RCC 7860 (cell line): ENCODE measurements at regions not wholly inside any gene's neighbourhood (a gene's known extent, or its start where the extent isn't known, plus 50 kb on each side); places are given as distances from the start of the nearest gene placed in this dataset.

ENCODE experiments used
- DNase-seq: peaks from one replicate; pipeline ENCODE4 v3.0.0-alpha.2; 2015; ENCODE audit warnings: low spot score
- FAIRE-seq: peaks from 2 replicates; lab custom pipeline; 2012; peaks lifted over from hg19 to GRCh38; lab: Jason Lieb, UNC

DNA sequence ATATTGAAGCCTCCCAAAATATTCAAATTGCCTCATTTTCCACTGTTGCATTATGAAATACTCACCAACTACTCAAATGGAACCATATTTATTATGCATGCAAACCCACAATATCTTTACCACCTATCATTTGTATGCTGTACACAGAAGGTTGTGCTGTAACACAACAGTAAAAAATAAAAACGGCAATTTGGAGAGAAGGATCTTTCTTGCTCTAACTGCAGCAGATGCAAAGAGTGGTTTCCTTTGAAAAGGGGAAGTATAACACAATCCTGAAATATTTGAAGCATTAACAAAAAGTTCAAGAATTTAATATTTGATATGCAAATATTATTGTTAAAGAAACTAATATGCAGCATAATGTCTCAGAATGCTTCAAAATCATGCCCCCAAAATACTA, 244.5 kb upstream of the SUCLG2 start:
- DNase-seq: no peak
- FAIRE-seq: no peak

DNA sequence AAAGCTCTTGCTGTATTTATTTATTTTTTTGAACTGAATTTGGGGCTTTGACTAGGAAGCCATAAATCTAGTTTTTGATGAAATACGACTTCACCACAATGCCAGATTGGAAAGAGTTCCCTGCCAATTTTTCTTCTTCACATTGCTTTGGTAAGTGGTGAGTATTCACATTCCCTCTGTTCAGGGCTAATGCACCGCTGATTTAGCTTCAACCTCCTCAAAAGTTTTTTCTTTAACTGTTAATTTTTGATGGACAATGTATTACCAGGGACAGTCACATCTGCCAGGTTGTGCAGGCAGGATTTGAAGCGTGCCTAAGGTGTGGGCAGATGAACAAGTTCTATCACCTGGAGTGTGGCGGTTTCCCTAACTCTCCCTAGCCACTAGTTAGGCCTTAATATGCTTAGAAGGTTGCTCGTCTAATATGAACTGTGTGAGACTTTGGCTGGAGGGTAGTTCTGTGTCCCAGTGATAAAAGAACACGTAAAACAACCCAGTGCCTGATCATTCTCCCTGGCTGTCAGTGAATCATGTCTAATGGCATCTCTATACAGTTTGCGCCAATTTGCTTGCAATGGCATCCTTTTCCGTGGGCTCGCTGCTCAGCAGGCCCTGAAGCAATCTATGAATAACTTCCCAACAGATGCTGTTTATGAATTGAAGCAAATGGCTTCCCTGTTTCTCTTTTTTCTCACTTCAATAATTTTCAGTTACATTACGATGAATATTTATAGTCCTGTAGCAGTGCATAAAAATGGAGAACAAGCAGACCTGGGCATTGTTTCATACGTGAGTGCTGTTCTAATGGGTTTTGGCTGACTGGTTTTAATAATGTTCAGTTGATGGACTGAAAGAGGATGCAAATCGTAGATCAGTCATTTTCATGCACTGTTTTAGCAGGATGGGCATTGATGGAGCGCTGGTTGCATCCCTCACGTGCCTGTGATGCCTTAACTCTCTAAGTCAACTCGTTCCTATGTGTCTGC, 243.2 kb upstream of the SUCLG2 start:
- DNase-seq (no peak), FAIRE-seq (no peak)

DNA sequence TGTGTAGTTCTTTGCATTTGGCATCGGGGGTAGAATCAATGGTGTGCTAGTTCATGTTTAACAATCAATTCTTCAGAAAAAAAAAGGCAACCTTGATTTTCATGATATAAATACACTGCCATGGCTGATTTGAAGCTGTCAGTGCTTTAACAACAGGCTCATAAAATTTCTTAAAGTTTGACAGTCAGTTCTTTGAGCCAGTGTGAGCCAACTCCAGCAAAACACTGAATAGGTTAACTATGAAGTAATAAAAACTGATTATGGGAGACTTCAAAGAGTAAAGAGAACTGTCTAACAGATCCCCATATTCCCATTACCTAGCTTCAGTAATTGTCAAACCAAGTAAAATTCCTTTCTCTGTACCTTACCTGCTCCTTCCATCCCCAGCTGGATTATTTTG, 241.7 kb upstream of the SUCLG2 start:
- DNase-seq: no peak
- FAIRE-seq: no peak

DNA sequence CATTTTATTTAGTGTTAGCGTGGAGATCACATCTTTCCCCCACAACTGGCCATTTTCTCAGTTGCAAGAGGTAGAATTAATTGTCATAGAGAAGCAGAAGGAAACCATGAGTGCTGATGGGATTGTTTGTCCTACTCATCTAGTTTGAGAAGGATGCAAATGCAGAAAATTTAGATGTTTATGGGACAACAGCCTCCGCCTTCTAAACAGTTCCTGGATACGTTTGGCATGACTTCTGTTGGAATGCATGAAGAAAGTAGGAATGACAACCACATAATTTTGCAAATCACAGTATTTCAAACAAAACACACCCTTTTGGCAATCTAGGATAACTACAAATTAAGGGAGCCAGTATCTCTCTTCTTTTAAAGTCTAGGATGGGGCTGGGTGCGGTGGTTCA, 240.1 kb upstream of the SUCLG2 start:
- no peak for FAIRE-seq
- DNase-seq: no peak

DNA sequence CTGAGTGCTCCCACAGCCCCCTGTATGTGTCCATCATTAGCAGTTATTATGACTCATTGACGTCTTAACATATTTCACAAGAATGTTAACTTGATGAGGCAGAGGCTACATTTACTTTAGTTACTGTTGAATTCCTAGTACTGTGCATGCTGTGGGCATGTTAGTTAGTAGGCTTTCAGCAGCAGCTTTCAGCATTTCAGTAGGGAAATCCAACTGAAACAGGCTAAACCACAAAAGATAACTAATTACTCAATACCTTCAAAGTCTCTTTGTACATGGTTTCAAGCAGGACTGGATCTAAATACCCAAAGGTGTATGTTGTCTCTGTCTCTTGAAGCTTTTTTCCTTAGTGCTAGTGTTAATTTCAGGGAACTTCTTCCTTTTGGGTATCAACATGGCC, 229.9 kb upstream of the SUCLG2 start:
- FAIRE-seq (no peak), DNase-seq (no peak)

DNA sequence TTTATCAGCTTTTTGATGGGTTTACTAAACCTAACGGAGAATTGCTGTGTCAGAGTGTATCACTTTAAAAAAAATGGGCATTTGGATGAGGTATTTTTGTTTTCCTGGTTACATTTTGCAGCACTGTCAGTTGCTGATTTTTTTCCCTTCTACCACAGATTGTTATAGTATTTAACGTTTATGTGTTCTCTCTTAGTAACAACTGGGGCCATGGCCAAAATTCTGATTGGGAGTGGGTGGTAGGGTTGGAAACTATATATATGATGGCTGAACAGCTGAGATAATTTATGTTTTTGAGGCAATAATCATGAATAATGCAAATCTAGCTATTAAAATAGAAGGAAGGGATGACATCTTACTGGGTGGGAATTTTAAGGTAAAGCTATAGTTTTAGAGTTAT, 229.4 kb upstream of the SUCLG2 start:
- DNase-seq (no peak), FAIRE-seq (no peak)

DNA sequence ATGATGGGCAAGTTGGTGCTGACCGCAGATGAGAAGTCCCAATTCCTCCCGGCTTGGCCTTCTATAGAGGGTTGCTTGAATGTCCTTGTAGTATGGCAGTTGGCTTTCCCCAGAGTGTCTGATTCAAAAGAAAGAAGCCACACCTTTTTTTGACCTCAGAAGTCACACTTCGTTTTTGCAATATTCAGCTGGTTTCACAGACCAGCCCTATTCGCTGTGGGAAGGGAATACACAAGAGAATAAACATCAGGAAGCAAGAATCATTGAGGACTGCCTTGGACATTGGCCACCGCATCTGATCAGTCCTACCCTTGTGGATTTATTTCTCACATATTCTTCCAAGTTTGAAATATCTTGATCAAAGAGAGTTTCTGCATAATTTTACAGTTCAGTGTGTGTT, 228.6 kb upstream of the SUCLG2 start:
- FAIRE-seq (no peak), DNase-seq (no peak)

DNA sequence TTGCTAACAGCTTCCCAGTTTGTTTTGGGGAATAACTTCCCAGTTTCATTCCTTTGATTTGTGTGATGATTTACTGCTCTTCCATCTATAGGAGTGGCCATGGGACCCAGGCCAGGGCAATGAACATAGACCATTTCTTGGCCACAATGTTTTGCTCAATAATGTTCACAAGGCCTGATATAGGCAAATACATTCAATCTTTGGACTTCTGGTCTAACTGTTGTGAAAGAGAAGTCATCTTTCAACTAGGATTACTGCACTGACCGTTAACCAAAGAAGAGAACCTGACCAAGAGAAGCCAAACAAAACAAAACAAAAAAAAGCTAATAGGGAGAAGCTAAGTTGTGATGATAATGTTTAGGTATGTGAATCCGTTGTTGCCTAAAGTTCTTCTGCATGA, 221.8 kb upstream of the SUCLG2 start:
- DNase-seq (no peak), FAIRE-seq (no peak)

DNA sequence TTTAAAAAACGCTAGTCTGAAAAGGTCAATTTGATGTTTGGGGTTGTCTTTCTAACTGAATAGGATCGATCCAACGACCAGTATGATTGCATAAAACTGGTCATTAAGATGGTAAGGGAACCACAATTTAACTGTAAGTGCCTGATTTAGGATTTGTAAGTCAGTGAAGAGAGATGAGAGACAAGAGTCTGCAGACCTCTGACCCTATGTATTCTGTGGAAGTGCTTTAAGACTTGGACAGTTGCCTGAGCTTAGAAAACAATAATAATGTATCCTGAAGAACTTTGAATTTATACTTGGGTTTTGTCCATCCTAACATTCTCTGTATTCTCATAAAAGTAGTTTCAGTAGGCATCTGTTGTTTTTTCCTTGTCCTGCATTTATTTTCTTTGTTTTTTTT, 221.4 kb upstream of the SUCLG2 start:
- DNase-seq: no peak
- FAIRE-seq: no peak

DNA sequence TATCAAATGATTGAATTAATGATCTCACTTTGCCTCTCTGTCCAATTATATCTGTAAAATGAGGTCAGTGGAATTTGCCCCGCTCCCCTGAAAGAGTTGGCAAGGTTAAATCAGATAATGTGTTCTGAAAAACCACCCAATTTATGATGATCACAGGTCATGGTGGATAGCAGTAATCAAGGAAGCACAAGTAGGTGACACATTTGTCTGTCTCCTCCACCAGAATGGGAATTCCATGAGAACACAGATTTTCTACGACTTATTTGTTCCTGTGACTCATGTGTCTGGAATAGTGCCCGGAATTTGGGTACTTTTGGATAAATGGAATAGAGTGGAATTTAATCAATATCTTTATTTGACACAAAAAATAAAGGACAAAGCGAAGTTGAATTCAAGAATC, 220.9 kb upstream of the SUCLG2 start:
- no peak for DNase-seq
- FAIRE-seq: no peak

DNA sequence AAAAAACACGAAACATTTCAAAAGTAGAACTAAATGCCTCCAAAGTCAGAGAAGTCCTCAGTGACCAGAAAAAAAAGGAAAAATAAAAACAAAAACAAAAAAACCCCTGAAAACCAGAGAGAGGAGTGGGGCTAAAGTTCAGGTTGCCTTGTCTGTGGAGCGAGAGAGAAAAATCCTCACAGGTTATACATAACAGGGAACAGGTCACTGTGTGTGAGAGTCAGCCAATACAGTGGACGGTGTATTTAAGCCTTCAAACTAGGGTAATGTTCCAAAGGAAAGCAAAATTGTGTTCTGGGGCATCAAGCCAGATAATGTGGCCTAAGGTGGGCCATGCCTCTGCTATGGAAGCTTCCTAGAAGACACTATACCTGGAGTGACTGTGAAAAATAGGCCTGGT, 216.1 kb upstream of the SUCLG2 start:
- DNase-seq: no peak
- no peak for FAIRE-seq

DNA sequence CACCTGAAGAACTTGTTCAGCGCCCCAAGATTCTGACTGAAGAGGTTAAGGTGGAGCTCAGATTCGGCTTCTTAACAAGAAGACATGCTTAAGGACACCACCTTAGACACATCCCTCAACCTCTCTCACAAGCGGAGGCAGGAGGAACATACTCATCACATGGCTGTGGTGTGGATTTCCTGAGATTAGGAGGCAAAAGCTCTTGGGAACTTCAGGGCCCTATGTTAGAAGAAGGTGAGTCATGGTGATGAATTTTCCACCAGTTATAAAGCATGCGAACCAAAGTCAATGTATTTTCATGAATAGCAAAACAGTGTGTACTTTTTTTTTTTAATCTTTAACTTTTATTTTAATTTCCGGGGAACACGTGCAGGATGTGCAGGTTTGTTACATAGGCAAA, 212.2 kb upstream of the SUCLG2 start:
- DNase-seq (no peak), FAIRE-seq (no peak)

DNA sequence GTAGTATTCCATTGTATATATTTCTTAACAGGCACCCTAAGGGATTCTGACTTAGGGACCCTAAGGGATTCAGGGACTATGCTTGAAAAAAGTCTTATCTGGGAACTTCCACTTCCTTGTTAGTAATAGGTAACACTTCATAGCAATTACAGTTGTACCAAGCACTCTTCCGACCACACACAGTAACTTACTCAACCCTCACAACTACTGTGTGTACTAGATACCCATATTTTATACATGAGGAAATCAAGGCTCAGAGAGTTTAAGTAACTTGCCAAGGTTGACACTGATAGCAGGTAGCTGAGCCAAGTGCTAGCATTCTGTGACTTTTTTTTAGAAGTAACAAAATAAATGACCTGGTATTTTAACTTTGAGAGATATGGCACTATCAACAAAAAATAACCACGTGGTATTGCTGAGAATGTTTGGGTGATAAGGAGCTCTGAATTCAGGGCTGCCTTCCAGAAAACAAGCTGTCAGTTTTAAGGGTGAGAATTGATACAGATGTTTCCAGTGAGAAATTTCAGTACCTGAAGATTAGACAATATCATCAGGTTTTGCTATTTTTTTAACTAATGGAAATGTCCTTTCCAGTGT, 210.3 kb upstream of the SUCLG2 start:
- DNase-seq: no peak
- FAIRE-seq: no peak

DNA sequence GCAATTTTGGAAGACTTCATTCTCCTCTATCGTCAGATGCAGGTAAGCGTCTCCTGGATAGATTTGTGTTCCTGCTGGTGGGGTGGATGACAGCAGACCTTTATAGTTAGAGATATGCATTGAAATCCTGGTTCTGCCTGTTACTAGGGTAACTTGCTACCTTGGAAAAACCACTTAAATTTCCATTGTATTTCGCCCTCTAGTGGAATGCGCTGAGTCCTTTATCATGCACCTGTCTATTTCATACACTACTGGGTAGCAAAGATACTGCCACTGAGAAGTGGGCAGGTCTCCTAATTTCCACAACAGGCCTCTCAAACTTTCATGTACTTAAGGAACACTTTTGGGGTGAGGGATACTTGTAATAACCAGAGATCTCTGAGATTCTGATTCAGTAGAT, 209.5 kb upstream of the SUCLG2 start:
- FAIRE-seq (no peak), DNase-seq (no peak)

DNA sequence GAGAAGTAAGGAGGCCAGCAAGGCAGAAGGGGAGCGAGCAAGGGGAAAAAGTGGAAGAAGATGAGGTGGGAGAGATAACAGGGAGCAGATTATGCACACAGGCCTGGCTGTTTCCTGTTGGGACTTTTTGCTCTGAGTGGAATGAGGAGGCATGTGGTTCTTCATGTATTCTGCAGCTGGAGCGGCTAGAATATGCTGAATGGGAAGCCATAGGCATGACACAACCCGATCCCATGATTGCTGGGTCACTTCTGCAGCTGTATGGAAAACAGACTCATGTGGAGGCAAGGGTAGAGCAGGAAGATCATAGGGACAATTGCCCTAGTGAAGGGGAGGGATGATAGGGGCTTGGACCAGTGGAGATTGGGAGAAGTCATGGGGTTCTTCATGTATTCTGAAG, 206.0 kb upstream of the SUCLG2 start:
- DNase-seq (no peak), FAIRE-seq (no peak)

DNA sequence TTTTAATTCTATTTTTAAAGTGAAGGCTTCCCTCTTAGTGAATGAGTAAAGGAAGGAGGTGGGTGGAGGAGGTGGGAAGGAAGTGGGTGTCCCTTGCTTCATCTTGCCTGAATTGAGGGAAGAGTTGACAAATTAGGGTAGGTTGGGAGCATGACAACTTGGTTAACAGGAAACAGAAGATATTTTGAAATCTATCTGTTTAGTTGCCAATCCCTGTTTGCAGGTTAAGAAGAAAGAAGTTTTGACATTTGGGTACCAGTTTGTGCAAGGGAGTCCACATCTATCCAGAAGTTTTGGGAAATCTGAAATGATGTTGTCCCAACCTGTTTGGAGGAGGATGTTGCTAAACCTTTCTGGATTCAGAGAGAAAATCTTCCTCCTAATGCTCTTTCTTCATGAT, 204.1 kb upstream of the SUCLG2 start:
- FAIRE-seq: no peak
- no peak for DNase-seq

DNA sequence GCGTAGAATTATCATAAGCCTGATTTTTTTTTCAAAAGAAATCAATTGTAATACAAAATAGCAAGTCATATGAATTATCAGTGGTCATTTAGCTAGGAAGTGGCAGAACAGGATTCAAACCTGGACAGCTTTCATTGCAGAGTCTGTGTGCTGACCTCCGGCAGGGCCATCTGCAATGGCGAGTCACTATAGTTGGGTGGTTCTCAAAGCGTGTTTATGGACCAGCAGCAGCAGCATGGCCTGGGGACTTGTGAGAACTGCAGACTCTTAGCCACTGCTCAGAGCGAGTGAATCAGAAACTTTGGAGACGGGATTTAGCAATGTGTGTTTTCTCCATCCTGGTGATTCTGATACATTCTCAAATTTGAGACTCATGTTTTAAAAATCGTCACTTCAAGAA, 202.3 kb upstream of the SUCLG2 start:
- FAIRE-seq: no peak

DNA sequence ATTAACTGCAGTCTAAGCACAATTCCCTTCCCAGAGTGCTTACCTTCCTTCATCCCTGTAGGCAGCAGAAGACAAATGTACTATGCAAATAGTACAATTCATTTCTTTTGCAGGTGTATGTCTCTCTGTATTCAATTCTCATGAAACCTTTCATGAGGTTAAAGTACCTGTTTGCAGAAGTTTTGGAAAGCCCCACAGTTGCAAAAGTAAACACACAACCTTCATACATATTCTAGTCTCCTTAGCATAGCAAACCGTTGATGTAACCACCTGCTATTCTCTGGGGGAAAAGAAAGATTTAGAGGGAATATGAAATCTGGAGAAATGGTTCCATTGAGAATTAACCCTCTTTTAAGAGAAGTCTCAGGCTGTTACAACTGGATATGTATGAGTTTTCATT, 200.3 kb upstream of the SUCLG2 start:
- DNase-seq (no peak), FAIRE-seq (no peak)

More for the DNA sequence above, 202.3 kb upstream of the SUCLG2 start:
- no peak for DNase-seq

DNA sequence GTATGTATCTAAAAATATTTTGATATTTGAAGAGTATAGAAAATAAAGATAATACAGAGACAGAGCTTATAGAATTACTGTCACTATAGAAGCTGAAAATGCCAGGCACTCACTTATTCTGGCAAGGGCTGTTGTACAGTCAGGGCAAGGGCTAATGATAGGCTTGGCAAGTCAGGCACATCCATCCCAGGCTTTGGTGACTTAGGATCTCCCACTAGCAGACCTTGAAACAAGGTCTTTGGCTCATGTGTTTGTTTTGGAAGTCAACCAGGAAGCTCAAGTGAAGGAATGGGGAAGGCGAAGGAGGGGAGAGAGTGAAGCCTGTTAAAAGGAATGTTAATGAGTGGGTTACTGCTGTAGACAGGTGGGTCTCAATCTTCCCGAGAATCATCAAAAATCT, 199.1 kb upstream of the SUCLG2 start:
- FAIRE-seq (no peak), DNase-seq (no peak)

DNA sequence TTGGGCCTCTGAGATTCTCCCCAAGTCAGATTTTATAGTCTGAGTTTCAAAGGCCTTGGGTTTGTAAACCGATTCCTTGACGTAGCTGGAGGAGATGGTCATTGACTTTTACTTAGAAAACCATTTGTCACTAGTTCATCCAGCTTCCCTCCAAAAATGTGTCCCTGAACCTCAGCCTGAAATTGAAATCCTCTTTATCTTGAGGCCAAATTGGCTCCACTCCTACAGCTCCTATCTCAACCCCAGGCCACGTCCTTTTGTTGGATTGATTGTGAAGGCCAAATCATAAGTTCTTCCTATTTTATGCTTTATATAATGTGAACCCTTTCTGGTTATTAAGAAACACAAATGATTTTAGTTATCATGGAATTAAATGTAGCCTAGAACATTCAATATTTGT, 193.9 kb upstream of the SUCLG2 start:
- DNase-seq (no peak), FAIRE-seq (no peak)

DNA sequence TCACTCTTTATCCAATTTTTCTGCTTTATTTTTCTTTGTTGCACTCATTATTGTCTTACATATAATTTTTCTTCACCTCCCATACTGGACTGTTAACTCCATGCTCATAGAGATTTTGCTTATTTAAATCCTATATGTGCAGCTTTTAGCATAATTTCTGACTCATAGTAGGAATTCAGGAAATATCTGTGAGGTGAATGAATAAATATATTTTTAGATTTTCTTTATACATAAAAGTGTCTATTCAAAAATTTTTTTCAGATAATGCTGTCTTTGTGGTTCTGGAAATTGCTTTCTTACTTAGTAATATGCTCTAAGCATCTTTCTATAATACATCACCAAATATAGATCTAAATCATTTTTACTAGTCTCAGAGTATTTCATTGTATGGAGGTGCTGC, 191.8 kb upstream of the SUCLG2 start:
- no peak for FAIRE-seq
- no peak for DNase-seq

DNA sequence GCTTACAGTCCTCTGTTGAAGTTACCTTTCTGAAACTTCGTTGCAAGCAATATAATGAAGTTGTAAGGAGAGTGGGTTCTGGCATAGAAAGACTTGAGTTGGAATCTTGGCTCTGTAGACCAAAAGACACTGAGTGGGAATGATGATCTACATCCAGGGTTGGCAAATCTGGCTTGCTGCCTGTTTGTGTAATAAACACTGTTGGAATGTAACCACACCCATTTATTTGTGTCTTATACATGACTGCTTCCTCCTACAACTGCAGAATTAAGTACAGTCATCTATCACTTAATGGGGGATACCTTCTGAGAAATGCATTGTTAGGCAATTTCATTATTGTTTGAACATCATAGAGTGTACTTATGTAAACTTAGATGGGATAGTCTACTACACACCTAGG, 178.4 kb upstream of the SUCLG2 start:
- no peak for DNase-seq
- no peak for FAIRE-seq

DNA sequence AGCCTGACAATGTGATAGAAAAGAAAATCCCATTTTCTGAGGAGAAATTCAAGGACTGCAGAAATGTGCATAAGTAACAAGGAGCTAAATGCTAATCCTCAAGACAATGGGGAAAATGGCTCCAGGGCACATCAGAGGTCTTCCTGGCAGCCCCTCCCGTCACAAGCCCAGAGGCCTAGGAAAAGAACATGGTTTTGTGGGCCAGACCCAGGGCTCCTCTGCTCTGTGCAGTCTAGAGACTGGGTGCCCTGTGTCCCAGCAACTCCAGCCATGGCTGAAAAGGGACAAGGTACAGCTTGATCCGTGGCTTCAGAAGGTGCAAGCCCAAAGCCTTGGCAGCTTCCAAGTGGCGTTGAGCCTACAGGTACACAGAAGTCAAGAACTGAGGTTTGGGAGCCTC, 176.8 kb upstream of the SUCLG2 start:
- no peak for FAIRE-seq
- no peak for DNase-seq
